GM23248 (cell line): ENCODE measurements at regions not wholly inside any gene's neighbourhood (a gene's known extent, or its start where the extent isn't known, plus 50 kb on each side); places are given as distances from the start of the nearest gene placed in this dataset.
"Not testable (repeated sequence)": the region's sequence is repeated elsewhere in the genome, so short reads cannot be mapped to it uniquely, and the experiment has no call there.

Experiments used
- DNase-seq: peaks from one replicate; pipeline ENCODE4 v3.0.0-alpha.2; 2015
- H2AFZ ChIP-seq: fragments of 200-600 bp; sonication (generic); 2 replicates; pipeline ENCODE4 v1.6.1; 2016; ENCODE audit warnings: antibody characterized with exemption
- H3F3A ChIP-seq: fragments of 200-600 bp; sonication (generic); 2 replicates; pipeline ENCODE4 v1.6.1; 2016; ENCODE audit warnings: mild to moderate bottlenecking, antibody characterized with exemption, mixed run types; ENCODE audit not compliant: insufficient read depth
- H3K27ac ChIP-seq: fragments of 200-600 bp; sonication (generic); 2 replicates; pipeline ENCODE4 v1.5.1; 2016; ENCODE audit warnings: mild to moderate bottlenecking
- H3K27me3 ChIP-seq: fragments of 200-600 bp; sonication (generic); replicated peaks from 2 replicates; pipeline ENCODE4 v1.6.1; 2016; ENCODE audit warnings: mild to moderate bottlenecking; ENCODE audit not compliant: insufficient read depth
- H3K36me3 ChIP-seq: fragments of 200-600 bp; sonication (generic); 2 replicates; pipeline ENCODE4 v1.6.1; 2016; ENCODE audit warnings: low read depth, mild to moderate bottlenecking
- H3K4me1 ChIP-seq: fragments of 200-600 bp; sonication (generic); 2 replicates; pipeline ENCODE4 v1.6.1; 2016; ENCODE audit warnings: mild to moderate bottlenecking; ENCODE audit not compliant: insufficient read depth
- H3K4me2 ChIP-seq: fragments of 200-600 bp; sonication (generic); one replicate; pipeline ENCODE4 v1.6.1; 2016; ENCODE audit warnings: mild to moderate bottlenecking; ENCODE audit not compliant: unreplicated experiment
- H3K4me3 ChIP-seq: fragments of 200-600 bp; sonication (generic); 2 replicates; pipeline ENCODE4 v1.5.1; 2016; ENCODE audit warnings: mild to moderate bottlenecking
- H3K79me2 ChIP-seq: fragments of 200-600 bp; sonication (generic); 2 replicates; pipeline ENCODE4 v1.6.1; 2016; ENCODE audit warnings: mild to moderate bottlenecking; ENCODE audit not compliant: insufficient read depth
- H3K9ac ChIP-seq: fragments of 200-600 bp; sonication (generic); 2 replicates; pipeline ENCODE4 v1.6.1; 2016; ENCODE audit warnings: mild to moderate bottlenecking
- H3K9me2 ChIP-seq: fragments of 200-600 bp; sonication (generic); 2 replicates; pipeline ENCODE4 v1.6.1; 2016; ENCODE audit warnings: mixed run types, mild to moderate bottlenecking, moderate library complexity; ENCODE audit not compliant: insufficient read depth
- H3K9me3 ChIP-seq: fragments of 200-600 bp; sonication (generic); one replicate; pipeline ENCODE4 v1.6.1; 2017; ENCODE audit warnings: low read depth
- H4K20me1 ChIP-seq: fragments of 200-600 bp; sonication (generic); 2 replicates; pipeline ENCODE4 v1.6.0; 2016; ENCODE audit not compliant: insufficient read depth
- EZH2 ChIP-seq: fragments of 200-600 bp; sonication (generic); IDR thresholded peaks from 2 replicates; pipeline ENCODE4 v1.6.1; 2018; ENCODE audit warnings: antibody characterized with exemption, mild to moderate bottlenecking; ENCODE audit not compliant: insufficient read depth, poor library complexity, severe bottlenecking
- EZH2phosphoT487 ChIP-seq: fragments of 200-600 bp; sonication (generic); IDR thresholded peaks from 2 replicates; pipeline ENCODE4 v1.6.1; 2018; ENCODE audit warnings: antibody characterized with exemption, moderate library complexity, mild to moderate bottlenecking, low read depth; ENCODE audit not compliant: insufficient read depth
- WGBS, 2 experiments: methylation state at CpG; one replicate each; pipeline ENCODE4 v1.1.6; 2015 to 2017; ENCODE audit warnings: low lambda C conversion rate in 2 of 2, low coverage in 1 of 2; ENCODE audit errors: missing lambda C conversion rate in 2 of 2; 5-methylcytosine and 5-hydroxymethylcytosine counted together
- in situ Hi-C: fragments of 300-500 bp; cut with MboI; formaldehyde crosslinking; loops from 2 replicates; pipeline ENCODE4 v1.15.0; 2020

- Histone ChIP-seq H3K9me3 (no peaks in the 10 kb centered on the region), H4K20me1 (no peaks in the 10 kb centered on the region), H3K79me2 (no peaks in the 10 kb centered on the region), H3K9me2 (no peaks in the 10 kb centered on the region), H3K4me3 (no peak overlapping the region), H2AFZ (no peak overlapping the region), H3K9ac (no peak overlapping the region), H3K4me1 (no peaks in the 10 kb centered on the region), H3F3A (no peaks in the 10 kb centered on the region), H3K27ac (no peak overlapping the region), H3K4me2 (no peak overlapping the region), H3K36me3 (no peaks in the 10 kb centered on the region), H3K27me3 (no peaks in the 10 kb centered on the region)
- DNase-seq, result no peak
- WGBS, 2 experiments, result 14 to 19% methylated on average over 4 of the region's 4 CpGs
- TF ChIP-seq EZH2 (no peak), EZH2phosphoT487 (no peak)
- in situ Hi-C loops, result no loop called here
Observed at GRCh38 chr18:4758980-4759379, 303.9 kb upstream of the DLGAP1 start.

GRCh38 chr18:4755848-4756247 is 300.7 kb upstream of the DLGAP1 start:
- Histone ChIP-seq H3F3A (no peaks in the 10 kb centered on the region), H3K27ac (no peak overlapping the region), H3K27me3 (no peaks in the 10 kb centered on the region), H3K4me1 (no peaks in the 10 kb centered on the region), H3K9me2 (no peaks in the 10 kb centered on the region), H4K20me1 (no peaks in the 10 kb centered on the region), H3K4me3 (no peak overlapping the region), H2AFZ (no peak overlapping the region), H3K79me2 (no peaks in the 10 kb centered on the region), H3K36me3 (no peaks in the 10 kb centered on the region), H3K4me2 (no peak overlapping the region), H3K9me3 (no peaks in the 10 kb centered on the region), H3K9ac (no peak overlapping the region)
- TF ChIP-seq EZH2, result no peak
- no peak for TF ChIP-seq EZH2phosphoT487
- 12 to 16% methylated on average over 4 of the region's 4 CpGs for WGBS, 2 experiments
- no peak for DNase-seq
- in situ Hi-C loops, result no loop called here

- H3F3A ChIP-seq, H3K9ac ChIP-seq, H3K9me2 ChIP-seq, H3K36me3 ChIP-seq, H3K9me3 ChIP-seq, DNase-seq, H3K4me1 ChIP-seq, H3K79me2 ChIP-seq, H3K27me3 ChIP-seq, H2AFZ ChIP-seq, H3K4me2 ChIP-seq, in situ Hi-C loops, H4K20me1 ChIP-seq, H3K4me3 ChIP-seq, H3K27ac ChIP-seq: not testable (repeated sequence)
- WGBS, 2 experiments, result 15 to 20% methylated on average over 6 of the region's 6 CpGs
Observed at GRCh38 chr18:4753151-4753550, 298.0 kb upstream of the DLGAP1 start.

- Histone ChIP-seq H3K9me3 (no peaks in the 10 kb centered on the region), H3F3A (no peaks in the 10 kb centered on the region), H3K9me2 (no peaks in the 10 kb centered on the region), H3K4me3 (no peak overlapping the region), H3K79me2 (no peaks in the 10 kb centered on the region), H3K4me1 (no peaks in the 10 kb centered on the region), H3K9ac (no peak overlapping the region), H3K27ac (no peak overlapping the region), H4K20me1 (no peaks in the 10 kb centered on the region), H3K27me3 (no peaks in the 10 kb centered on the region), H3K36me3 (no peaks in the 10 kb centered on the region), H3K4me2 (no peak overlapping the region), H2AFZ (no peak overlapping the region)
- no peak for DNase-seq
- in situ Hi-C loops, result no loop called here
- WGBS, 2 experiments, result 8 to 20% methylated on average over 3 of the region's 3 CpGs
- TF ChIP-seq EZH2phosphoT487, result no peak
- no peak for TF ChIP-seq EZH2
Observed at GRCh38 chr18:4751523-4751922, 296.4 kb upstream of the DLGAP1 start.
